Stimulated activated CD8-positive, alpha-beta memory T cell treated with anti-CD3 and anti-CD28 coated beads, Interleukin-15, amount 100 ng/mL, for 1 hour (primary cell): ENCODE measurements at regions not wholly inside any gene's neighbourhood (a gene's known extent, or its start where the extent isn't known, plus 50 kb on each side); places are given as distances from the start of the nearest gene placed in this dataset.

Experiments
- DNase-seq: peaks from one replicate; pipeline ENCODE4 v3.0.0-alpha.2; 2020; ENCODE audit warnings: low read depth

DNA sequence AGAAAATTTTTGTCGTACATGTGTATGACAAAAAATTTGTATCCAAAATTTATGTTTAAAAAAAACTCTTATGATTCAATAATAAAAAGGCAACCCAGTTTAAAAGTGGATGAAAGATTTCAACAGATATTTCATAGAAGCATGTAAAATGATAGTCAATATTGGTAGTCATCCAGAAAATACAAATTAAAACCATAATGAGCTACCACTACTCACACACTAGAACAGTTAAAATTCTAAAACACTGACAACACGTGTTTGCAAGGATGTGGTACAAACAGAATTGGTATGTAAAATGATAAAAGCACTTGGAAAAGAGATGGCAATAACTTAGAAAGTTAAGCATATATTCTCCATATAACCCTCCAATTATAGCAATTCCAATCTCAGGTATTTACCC lies 303.0 kb upstream of the NR2F2 start:
- no peak for DNase-seq

- no peak for DNase-seq
Observed at GRCh38 chr15:96028620-96029019, 301.9 kb upstream of the NR2F2 start.

GRCh38 chr15:96029172-96029571 lies 301.3 kb upstream of the NR2F2 start:
- no peak for DNase-seq

GRCh38 chr15:96031426-96032110 lies 298.9 kb upstream of the NR2F2 start:
- DNase-seq, result no peak

- DNase-seq, result no peak
Observed at GRCh38 chr15:96035091-96035490, 295.4 kb upstream of the NR2F2 start.

DNA sequence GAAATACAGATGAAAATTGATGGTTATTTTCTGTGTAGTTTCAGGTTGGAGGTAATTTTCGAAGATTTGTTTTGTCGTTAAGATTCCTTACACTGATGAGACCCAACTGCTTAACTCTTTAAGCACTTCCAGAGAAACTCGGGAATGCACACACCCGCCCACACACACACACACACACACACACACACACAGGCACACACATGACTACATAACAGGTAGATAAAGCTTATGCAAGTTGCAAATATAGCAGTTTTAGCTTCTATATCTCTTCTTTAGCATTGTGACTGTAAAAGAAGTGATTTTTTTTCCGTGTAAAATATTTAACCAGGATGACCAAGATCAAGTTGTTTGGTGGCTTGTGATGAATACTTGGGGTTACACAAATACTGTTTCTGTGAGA lies 294.9 kb upstream of the NR2F2 start:
- no peak for DNase-seq

GRCh38 chr15:96037584-96037983 lies 292.9 kb upstream of the NR2F2 start:
- DNase-seq, result no peak

GRCh38 chr15:96038131-96038530 lies 292.4 kb upstream of the NR2F2 start:
- DNase-seq, result no peak

DNA sequence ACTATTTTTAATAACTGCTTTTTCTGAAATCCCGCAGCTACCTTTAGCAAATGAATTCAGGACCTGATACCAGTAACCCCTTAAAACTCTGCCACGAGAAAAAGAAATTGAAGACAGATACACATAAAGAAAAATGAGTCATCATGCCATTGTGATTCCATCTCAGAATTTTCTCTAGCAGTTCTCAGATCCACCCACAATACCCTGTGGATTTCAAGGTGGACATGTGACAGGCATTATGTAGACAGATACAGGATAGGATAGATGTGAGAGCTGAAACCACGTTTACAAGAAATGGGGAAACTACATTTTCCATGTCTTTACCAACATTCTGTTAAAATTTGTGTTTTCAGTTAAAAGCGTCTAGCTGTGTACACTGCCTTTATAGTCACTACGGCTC lies 291.9 kb upstream of the NR2F2 start:
- DNase-seq, result no peak

- no peak for DNase-seq
Observed at GRCh38 chr15:96041982-96042733, 288.3 kb upstream of the NR2F2 start.

- DNase-seq, result no peak
Observed at GRCh38 chr15:96042734-96043224, 287.7 kb upstream of the NR2F2 start.

DNA sequence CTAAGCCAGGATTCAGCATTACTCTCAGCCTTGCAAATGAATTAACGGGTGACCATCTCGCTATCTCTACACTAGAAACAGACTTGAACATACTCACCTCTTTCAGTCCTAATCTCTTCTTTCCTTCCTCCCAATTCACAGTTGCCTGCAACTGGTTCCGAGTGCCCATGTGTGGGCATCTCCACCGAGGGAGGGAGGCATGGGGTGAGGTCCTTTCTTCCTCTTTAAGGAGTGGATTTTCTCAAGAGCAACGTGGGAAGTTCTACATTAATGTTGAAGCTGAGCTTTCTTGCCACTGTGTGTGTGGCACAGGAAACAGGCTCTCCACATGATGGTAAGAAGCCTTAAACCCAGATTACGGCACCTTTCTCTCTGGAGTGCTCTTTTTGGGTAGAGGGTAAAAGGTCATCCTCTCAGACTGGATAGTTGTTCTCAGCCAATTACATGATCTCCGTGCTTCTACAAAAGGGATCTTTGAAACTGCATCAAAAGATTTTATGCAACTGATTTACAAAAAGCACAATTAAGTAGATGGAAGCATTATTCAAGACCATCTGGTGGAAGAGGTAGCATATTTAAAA lies 286.8 kb upstream of the NR2F2 start:
- no peak for DNase-seq

- DNase-seq, result no peak
Observed at GRCh38 chr15:96046620-96047240, 283.8 kb upstream of the NR2F2 start.

- DNase-seq, result no peak
Observed at GRCh38 chr15:96047255-96047931, 283.1 kb upstream of the NR2F2 start.

GRCh38 chr15:96049323-96049722 lies 281.2 kb upstream of the NR2F2 start:
- no peak for DNase-seq

DNA sequence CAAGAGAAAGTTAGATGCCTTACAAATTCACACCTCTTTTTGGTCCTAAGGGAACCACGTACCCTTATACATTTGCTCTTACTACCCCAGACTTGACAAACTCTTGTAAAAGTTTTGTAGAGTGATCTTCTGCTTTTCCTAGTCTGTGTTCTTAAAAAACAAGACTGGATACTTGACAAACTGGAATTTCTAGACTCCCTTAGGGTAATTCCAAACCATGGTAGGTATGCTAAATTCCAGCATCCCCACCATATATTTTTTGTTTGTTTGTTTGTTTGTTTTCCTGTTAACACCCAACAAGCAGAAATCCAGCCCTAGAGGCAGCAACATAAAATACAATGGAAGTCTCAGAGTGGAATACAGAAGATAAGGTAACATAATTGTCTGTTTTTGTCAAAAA lies 280.7 kb upstream of the NR2F2 start:
- DNase-seq, result no peak

- no peak for DNase-seq
Observed at GRCh38 chr15:96051598-96051997, 278.9 kb upstream of the NR2F2 start.

GRCh38 chr15:96052154-96052553 lies 278.3 kb upstream of the NR2F2 start:
- no peak for DNase-seq

GRCh38 chr15:96052572-96053030 lies 277.9 kb upstream of the NR2F2 start:
- no peak for DNase-seq

- no peak for DNase-seq
Observed at GRCh38 chr15:96053031-96053780, 277.3 kb upstream of the NR2F2 start.

DNA sequence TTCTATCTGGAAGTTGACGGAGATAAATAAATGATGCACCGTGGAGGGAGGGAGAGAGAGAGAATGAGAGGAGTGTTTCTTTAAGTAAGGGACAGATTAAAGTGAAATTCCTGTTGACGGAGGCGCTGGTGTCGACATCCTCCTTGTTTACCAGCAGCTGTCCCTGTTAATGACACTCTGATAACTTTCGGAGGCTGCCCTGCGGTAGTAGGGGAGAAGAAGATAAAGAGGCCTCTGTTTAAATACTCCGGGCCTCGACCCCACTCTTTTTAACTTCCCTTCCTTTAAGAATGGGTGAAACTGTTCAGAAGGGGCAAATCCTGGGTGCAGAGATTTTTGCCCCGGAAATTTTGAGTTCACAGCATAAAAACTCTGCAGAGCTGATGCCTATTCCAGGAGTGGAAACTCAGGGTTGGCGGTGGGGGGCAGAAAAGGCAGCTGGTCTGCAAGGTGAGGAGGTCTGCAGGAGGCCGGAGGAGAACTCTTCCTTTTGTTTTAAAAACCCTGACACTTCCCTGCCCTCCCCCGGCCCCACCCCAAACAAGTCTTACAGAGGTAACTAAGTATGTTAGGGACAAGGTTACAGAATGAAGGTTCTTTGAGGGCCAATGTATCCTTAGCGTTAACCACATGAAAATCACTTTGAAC lies 276.6 kb upstream of the NR2F2 start:
- DNase-seq, result no peak
